ENCODE measurements at regions not wholly inside any gene's neighbourhood (a gene's known extent, or its start where the extent isn't known, plus 50 kb on each side); places are given as distances from the start of the nearest gene placed in this dataset.
"Not testable (repeated sequence)": the region's sequence is repeated elsewhere in the genome, so short reads cannot be mapped to it uniquely, and the experiment has no call there.

- H2AFZ ChIP-seq (ENCODE audit: low read length): no peak overlapping the region
- H3K9me3 ChIP-seq (ENCODE audit: low read length): no peaks in the 10 kb centered on the region
- H3K27me3 ChIP-seq (ENCODE audit: low read length): peaks cover 42% of the 10 kb centered on the region
- H3K36me3 ChIP-seq (ENCODE audit: low read depth, low read length): no peaks in the 10 kb centered on the region
- no peak overlapping the region for H3K9ac ChIP-seq (ENCODE audit: low read length)
- no peaks in the 10 kb centered on the region for H3K4me1 ChIP-seq (ENCODE audit: insufficient read depth, low read length)
- BruUV-seq (replicated peaks): no TSS peak
- intact Hi-C loops (cut with micrococcal nuclease): loop anchor here (1.0 to 10.0 kb wide), 8 partner anchors 90 to 714 kb away; partner anchors contain the start of gene TACR1
- H3K4me3 ChIP-seq (ENCODE audit: low read length): no peak overlapping the region
- no peaks in the 10 kb centered on the region for H3K79me2 ChIP-seq (ENCODE audit: low read length)
- H3K9me2 ChIP-seq (replicated peaks; ENCODE audit: low read length): no peaks in the 10 kb centered on the region
- ChIA-PET POLR2A (ENCODE audit: unreplicated experiment) (interaction anchor here (0.7 kb wide), 1 partner anchor 255 kb away, joined by 3 read pairs; no protein-coding TSS in a partner anchor), CTCF (interaction anchor here (0.8 kb wide), 1 partner anchor 206 kb away, joined by 3 read pairs; the partner anchor contains the start of gene TACR1)
- DNase-seq (no peak), ATAC-seq (no peak)
- H3K27ac ChIP-seq (ENCODE audit: low read length): no peak overlapping the region
- H4K20me1 ChIP-seq (ENCODE audit: low read length): no peaks in the 10 kb centered on the region
- no peak overlapping the region for H3K4me2 ChIP-seq (ENCODE audit: low read length)
- H3F3A ChIP-seq (ENCODE audit: low read length, unreplicated experiment): no peaks in the 10 kb centered on the region
- TF ChIP-seq CTCF (conservative IDR thresholded peaks at IDR 0.05; ENCODE audit: low read depth, low read length) (no peak), EZH2 (IDR thresholded peaks at IDR 0.05; ENCODE audit: low read length, unreplicated experiment) (no peak), EZH2phosphoT487 (IDR thresholded peaks at IDR 0.05; ENCODE audit: borderline replicate concordance, low read length) (no peak)
Measured at GRCh38 chr2:75405000-75405399, 155.7 kb downstream of the EVA1A start.

GRCh38 chr2:75403991-75404428 lies 156.7 kb downstream of the EVA1A start:
- ChIA-PET POLR2A (ENCODE audit: unreplicated experiment) (interaction anchor here (0.7 kb wide), 1 partner anchor 254 kb away, joined by 3 read pairs; no protein-coding TSS in a partner anchor), CTCF (no interaction called here)
- DNase-seq (peak; percentile 76), ATAC-seq (peak; percentile 97)
- Histone ChIP-seq H3K4me2 (ENCODE audit: low read length) (no peak overlapping the region), H3K9me3 (ENCODE audit: low read length) (no peaks in the 10 kb centered on the region), H3K9ac (ENCODE audit: low read length) (no peak overlapping the region), H3K4me3 (ENCODE audit: low read length) (no peak overlapping the region), H3K4me1 (ENCODE audit: insufficient read depth, low read length) (no peaks in the 10 kb centered on the region), H3K27ac (ENCODE audit: low read length) (no peak overlapping the region), H3K27me3 (ENCODE audit: low read length) (peaks cover 42% of the 10 kb centered on the region), H3K36me3 (ENCODE audit: low read depth, low read length) (no peaks in the 10 kb centered on the region), H3K9me2 (replicated peaks; ENCODE audit: low read length) (no peaks in the 10 kb centered on the region), H2AFZ (ENCODE audit: low read length) (no peak overlapping the region), H3F3A (ENCODE audit: low read length, unreplicated experiment) (no peaks in the 10 kb centered on the region), H3K79me2 (ENCODE audit: low read length) (no peaks in the 10 kb centered on the region), H4K20me1 (ENCODE audit: low read length) (no peaks in the 10 kb centered on the region)
- no TSS peak for BruUV-seq (replicated peaks)
- TF ChIP-seq CTCF (conservative IDR thresholded peaks at IDR 0.05; ENCODE audit: low read depth, low read length) (peak; percentile 86), EZH2 (IDR thresholded peaks at IDR 0.05; ENCODE audit: low read length, unreplicated experiment) (no peak), EZH2phosphoT487 (IDR thresholded peaks at IDR 0.05; ENCODE audit: borderline replicate concordance, low read length) (no peak)
- intact Hi-C loops (cut with micrococcal nuclease): loop anchor here (1.0 to 10.0 kb wide), 8 partner anchors 89 to 713 kb away; partner anchors contain the start of gene TACR1

DNA sequence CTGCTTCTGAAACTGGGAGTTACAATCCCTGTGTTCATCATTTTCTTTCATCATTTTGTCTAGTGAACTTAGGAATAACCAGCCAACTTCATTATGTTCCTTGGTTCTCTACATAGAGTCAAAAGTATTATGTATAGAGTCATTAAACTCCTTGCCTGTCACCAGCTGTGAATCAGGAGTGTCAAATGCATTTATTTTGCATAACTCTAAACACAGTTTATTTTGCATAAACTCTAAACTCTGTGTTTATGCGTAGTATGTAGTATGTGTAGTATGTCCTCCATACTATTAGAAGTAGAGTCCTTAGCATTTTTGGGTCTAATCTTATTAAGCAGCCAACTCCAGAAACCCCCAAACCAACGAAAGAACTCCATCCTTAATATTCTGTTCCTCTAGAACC lies 164.4 kb downstream of the EVA1A start:
- Histone ChIP-seq H3K27me3 (ENCODE audit: low read length) (no peaks in the 10 kb centered on the region), H3K4me1 (ENCODE audit: insufficient read depth, low read length) (peaks cover 10% of the 10 kb centered on the region), H3K4me3 (ENCODE audit: low read length) (no peak overlapping the region), H3K36me3 (ENCODE audit: low read depth, low read length) (no peaks in the 10 kb centered on the region), H4K20me1 (ENCODE audit: low read length) (no peaks in the 10 kb centered on the region), H3K4me2 (ENCODE audit: low read length) (no peak overlapping the region), H3K9me3 (ENCODE audit: low read length) (no peaks in the 10 kb centered on the region), H3K9me2 (replicated peaks; ENCODE audit: low read length) (no peaks in the 10 kb centered on the region), H3K9ac (ENCODE audit: low read length) (no peak overlapping the region), H3K27ac (ENCODE audit: low read length) (no peak overlapping the region), H3K79me2 (ENCODE audit: low read length) (no peaks in the 10 kb centered on the region), H3F3A (ENCODE audit: low read length, unreplicated experiment) (no peaks in the 10 kb centered on the region), H2AFZ (ENCODE audit: low read length) (no peak overlapping the region)
- DNase-seq: no peak
- ChIA-PET CTCF (no interaction called here), POLR2A (ENCODE audit: unreplicated experiment) (no interaction called here)
- intact Hi-C loops (cut with micrococcal nuclease): no loop called here
- no peak for TF ChIP-seq EZH2phosphoT487 (IDR thresholded peaks at IDR 0.05; ENCODE audit: borderline replicate concordance, low read length)
- TF ChIP-seq CTCF (conservative IDR thresholded peaks at IDR 0.05; ENCODE audit: low read depth, low read length): no peak
- TF ChIP-seq EZH2 (IDR thresholded peaks at IDR 0.05; ENCODE audit: low read length, unreplicated experiment): no peak
- no TSS peak for BruUV-seq (replicated peaks)
- ATAC-seq: no peak

GRCh38 chr2:75394764-75395163 lies 166.0 kb downstream of the EVA1A start:
- H4K20me1 ChIP-seq (ENCODE audit: low read length); intact Hi-C loops (cut with micrococcal nuclease); H3K27me3 ChIP-seq (ENCODE audit: low read length); CTCF ChIA-PET; H3K27ac ChIP-seq (ENCODE audit: low read length); BruUV-seq (replicated peaks); H3K9ac ChIP-seq (ENCODE audit: low read length); H3K9me3 ChIP-seq (ENCODE audit: low read length); ATAC-seq; H3K79me2 ChIP-seq (ENCODE audit: low read length); H3K9me2 ChIP-seq (replicated peaks; ENCODE audit: low read length); H2AFZ ChIP-seq (ENCODE audit: low read length); H3K4me3 ChIP-seq (ENCODE audit: low read length); H3F3A ChIP-seq (ENCODE audit: low read length, unreplicated experiment); POLR2A ChIA-PET (ENCODE audit: unreplicated experiment); H3K36me3 ChIP-seq (ENCODE audit: low read depth, low read length): not testable (repeated sequence)
- peak overlapping the region; percentile 22; the same call in 1 of the 2 replicates for H3K4me2 ChIP-seq (ENCODE audit: low read length)
- peak; percentile 81 for DNase-seq
- peaks cover 10% of the 10 kb centered on the region for H3K4me1 ChIP-seq (ENCODE audit: insufficient read depth, low read length)
